Peyer's patch (tissue), 4 donors: ENCODE measurements at regions not wholly inside any gene's neighbourhood (a gene's known extent, or its start where the extent isn't known, plus 50 kb on each side); places are given as distances from the start of the nearest gene placed in this dataset.

ENCODE experiments used
- POLR2A ChIP-seq, 2 donors: fragments of 450-650 bp; IDR thresholded peaks; one replicate each; pipeline ENCODE4 v1.5.1; 2017; ENCODE audit warnings: antibody characterized with exemption in 2 of 2, mild to moderate bottlenecking in 2 of 2, moderate library complexity in 2 of 2
- TF ChIP-seq, protein P1 (sequence below), 6 experiments: fragments of 450-650 bp in 4 of 6; fragments of 200-600 bp in 2 of 6; sonication (generic) in 1 of 6; IDR thresholded peaks; one replicate each; pipeline ENCODE4 v1.5.1; 2017 to 2019; ENCODE audit warnings: antibody characterized with exemption in 6 of 6, mild to moderate bottlenecking in 3 of 6, moderate library complexity in 1 of 6

DNA sequence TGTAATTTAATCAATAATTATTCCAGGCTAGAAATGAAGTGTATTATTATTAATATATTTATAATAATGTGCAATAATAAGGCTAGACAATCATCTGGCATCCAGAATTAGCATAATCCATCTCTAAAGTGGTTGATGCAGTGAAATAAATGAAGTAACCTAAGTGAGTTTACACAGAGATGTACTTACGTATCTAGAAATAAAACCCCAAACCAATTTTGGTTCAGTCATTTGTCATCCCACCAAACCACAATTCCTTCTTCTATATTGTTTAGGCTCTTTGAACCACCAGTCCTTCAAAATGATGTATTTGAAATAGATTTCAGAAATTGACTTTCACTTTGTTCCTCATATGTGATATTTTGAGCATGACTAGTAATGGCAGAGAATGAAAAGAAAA is 247.6 kb upstream of the MIR17HG start:
- TF ChIP-seq, protein P1, sequence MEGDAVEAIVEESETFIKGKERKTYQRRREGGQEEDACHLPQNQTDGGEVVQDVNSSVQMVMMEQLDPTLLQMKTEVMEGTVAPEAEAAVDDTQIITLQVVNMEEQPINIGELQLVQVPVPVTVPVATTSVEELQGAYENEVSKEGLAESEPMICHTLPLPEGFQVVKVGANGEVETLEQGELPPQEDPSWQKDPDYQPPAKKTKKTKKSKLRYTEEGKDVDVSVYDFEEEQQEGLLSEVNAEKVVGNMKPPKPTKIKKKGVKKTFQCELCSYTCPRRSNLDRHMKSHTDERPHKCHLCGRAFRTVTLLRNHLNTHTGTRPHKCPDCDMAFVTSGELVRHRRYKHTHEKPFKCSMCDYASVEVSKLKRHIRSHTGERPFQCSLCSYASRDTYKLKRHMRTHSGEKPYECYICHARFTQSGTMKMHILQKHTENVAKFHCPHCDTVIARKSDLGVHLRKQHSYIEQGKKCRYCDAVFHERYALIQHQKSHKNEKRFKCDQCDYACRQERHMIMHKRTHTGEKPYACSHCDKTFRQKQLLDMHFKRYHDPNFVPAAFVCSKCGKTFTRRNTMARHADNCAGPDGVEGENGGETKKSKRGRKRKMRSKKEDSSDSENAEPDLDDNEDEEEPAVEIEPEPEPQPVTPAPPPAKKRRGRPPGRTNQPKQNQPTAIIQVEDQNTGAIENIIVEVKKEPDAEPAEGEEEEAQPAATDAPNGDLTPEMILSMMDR (IDR thresholded peaks at IDR 0.05) = no peak
- TF ChIP-seq POLR2A (IDR thresholded peaks at IDR 0.05) = no peak
